ENCODE measurements at regions not wholly inside any gene's neighbourhood (a gene's known extent, or its start where the extent isn't known, plus 50 kb on each side); places are given as distances from the start of the nearest gene placed in this dataset.
"Not testable (repeated sequence)": the region's sequence is repeated elsewhere in the genome, so short reads cannot be mapped to it uniquely, and the experiment has no call there.

DNA sequence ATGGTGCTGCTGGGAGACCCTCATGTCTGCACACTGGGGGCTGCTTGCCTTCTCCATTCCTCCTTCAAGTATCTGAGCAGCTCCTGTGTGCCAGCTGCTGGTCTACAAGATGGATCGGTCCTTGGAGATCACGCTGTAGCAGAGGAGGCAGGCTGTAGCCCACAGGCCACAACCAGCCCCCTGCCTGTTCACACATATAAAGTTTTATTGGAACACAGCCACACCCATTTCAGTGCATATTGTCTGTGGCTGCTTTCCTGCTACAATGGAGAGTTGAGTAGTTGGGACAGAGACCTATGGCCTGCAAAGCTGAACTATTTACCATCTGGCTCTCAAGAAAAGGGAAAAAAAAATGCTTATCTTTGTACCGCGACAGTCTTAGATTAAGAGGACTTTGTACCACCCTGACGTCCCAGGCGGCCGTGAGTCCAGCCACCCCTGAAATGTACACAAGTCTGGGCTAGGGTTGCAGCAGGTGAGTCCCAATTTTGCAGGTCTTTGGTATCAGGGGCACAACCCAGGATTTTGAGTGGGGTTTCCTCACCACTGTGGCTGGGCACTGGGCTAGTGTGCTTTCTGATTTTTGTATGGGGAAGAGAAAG, 179.2 kb upstream of the OSBPL11 start:
- not testable (repeated sequence) for H3K4me3 ChIP-seq (ENCODE audit: low read length); H3K36me3 ChIP-seq (ENCODE audit: control insufficient read depth, insufficient read depth, low read length); H3K4me1 ChIP-seq (ENCODE audit: control insufficient read depth, insufficient read depth, low read length); H3K27me3 ChIP-seq (ENCODE audit: control insufficient read depth, insufficient read depth, low read length); H3K9me3 ChIP-seq (ENCODE audit: control insufficient read depth, low read length); H3K9ac ChIP-seq (ENCODE audit: low read length)

- H3K9ac ChIP-seq (ENCODE audit: low read length); H3K27me3 ChIP-seq (ENCODE audit: control insufficient read depth, insufficient read depth, low read length); H3K36me3 ChIP-seq (ENCODE audit: control insufficient read depth, insufficient read depth, low read length); H3K4me3 ChIP-seq (ENCODE audit: low read length); H3K9me3 ChIP-seq (ENCODE audit: control insufficient read depth, low read length); H3K4me1 ChIP-seq (ENCODE audit: control insufficient read depth, insufficient read depth, low read length): not testable (repeated sequence)
Measured at GRCh38 chr3:125775106-125775505, 179.8 kb upstream of the OSBPL11 start.

GRCh38 chr3:125775606-125776294, 180.5 kb upstream of the OSBPL11 start:
- H3K4me3 ChIP-seq (ENCODE audit: low read length); H3K9ac ChIP-seq (ENCODE audit: low read length); H3K9me3 ChIP-seq (ENCODE audit: control insufficient read depth, low read length); H3K4me1 ChIP-seq (ENCODE audit: control insufficient read depth, insufficient read depth, low read length); H3K36me3 ChIP-seq (ENCODE audit: control insufficient read depth, insufficient read depth, low read length); H3K27me3 ChIP-seq (ENCODE audit: control insufficient read depth, insufficient read depth, low read length): not testable (repeated sequence)

DNA sequence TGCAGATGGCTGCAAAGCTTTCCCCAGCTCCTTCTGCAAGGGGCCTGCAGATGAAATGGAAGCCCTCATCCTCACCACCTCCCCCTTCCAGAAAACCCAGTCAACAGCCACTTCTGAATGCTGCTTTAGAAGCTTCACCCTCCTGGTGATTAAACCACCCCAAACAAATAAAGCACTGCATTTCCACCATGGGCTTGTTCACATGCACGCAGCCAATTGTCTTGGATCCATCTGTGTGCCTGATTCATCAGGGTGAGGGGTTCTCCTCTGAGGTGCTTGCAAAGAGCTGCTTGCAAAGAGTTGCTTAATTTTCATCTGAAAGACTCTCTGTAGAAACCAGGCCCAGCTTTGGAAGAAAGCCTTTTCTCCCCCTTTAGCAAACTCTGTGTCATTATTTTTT, 184.0 kb upstream of the OSBPL11 start:
- not testable (repeated sequence) for H3K36me3 ChIP-seq (ENCODE audit: control insufficient read depth, insufficient read depth, low read length); H3K9me3 ChIP-seq (ENCODE audit: control insufficient read depth, low read length); H3K27me3 ChIP-seq (ENCODE audit: control insufficient read depth, insufficient read depth, low read length); H3K9ac ChIP-seq (ENCODE audit: low read length); H3K4me3 ChIP-seq (ENCODE audit: low read length); H3K4me1 ChIP-seq (ENCODE audit: control insufficient read depth, insufficient read depth, low read length)

- H3K9ac ChIP-seq (ENCODE audit: low read length); H3K4me3 ChIP-seq (ENCODE audit: low read length); H3K9me3 ChIP-seq (ENCODE audit: control insufficient read depth, low read length); H3K36me3 ChIP-seq (ENCODE audit: control insufficient read depth, insufficient read depth, low read length); H3K27me3 ChIP-seq (ENCODE audit: control insufficient read depth, insufficient read depth, low read length); H3K4me1 ChIP-seq (ENCODE audit: control insufficient read depth, insufficient read depth, low read length): not testable (repeated sequence)
Measured at GRCh38 chr3:125779918-125780317, 184.6 kb upstream of the OSBPL11 start.

GRCh38 chr3:125781678-125782077, 186.4 kb upstream of the OSBPL11 start:
- H3K36me3 ChIP-seq (ENCODE audit: control insufficient read depth, insufficient read depth, low read length); H3K9me3 ChIP-seq (ENCODE audit: control insufficient read depth, low read length); H3K4me1 ChIP-seq (ENCODE audit: control insufficient read depth, insufficient read depth, low read length); H3K27me3 ChIP-seq (ENCODE audit: control insufficient read depth, insufficient read depth, low read length); H3K4me3 ChIP-seq (ENCODE audit: low read length); H3K9ac ChIP-seq (ENCODE audit: low read length): not testable (repeated sequence)

DNA sequence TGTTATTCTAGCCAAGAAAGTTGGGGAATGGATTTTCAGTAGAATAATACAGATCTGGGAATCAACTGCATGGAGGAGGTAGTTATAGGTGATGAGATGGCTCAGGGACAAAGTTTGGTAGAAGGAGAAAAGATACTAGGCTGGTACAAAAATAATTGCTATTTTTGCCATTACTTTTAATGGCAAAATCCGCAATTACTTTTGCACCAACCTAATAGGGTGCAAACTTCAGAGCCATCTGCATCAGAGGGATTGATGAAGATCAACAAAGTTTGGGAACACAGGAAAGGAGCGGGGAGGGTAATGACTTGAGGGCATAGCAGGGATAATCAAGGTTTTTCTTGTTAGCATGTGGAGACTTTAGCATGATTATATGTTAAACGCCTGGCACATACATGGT, 178.7 kb upstream of the ROPN1B start:
- H3K9ac ChIP-seq (ENCODE audit: low read length); H3K4me3 ChIP-seq (ENCODE audit: low read length); H3K36me3 ChIP-seq (ENCODE audit: control insufficient read depth, insufficient read depth, low read length); H3K4me1 ChIP-seq (ENCODE audit: control insufficient read depth, insufficient read depth, low read length); H3K27me3 ChIP-seq (ENCODE audit: control insufficient read depth, insufficient read depth, low read length); H3K9me3 ChIP-seq (ENCODE audit: control insufficient read depth, low read length): not testable (repeated sequence)

GRCh38 chr3:125791021-125791420, 178.0 kb upstream of the ROPN1B start:
- not testable (repeated sequence) for H3K4me1 ChIP-seq (ENCODE audit: control insufficient read depth, insufficient read depth, low read length); H3K9me3 ChIP-seq (ENCODE audit: control insufficient read depth, low read length); H3K27me3 ChIP-seq (ENCODE audit: control insufficient read depth, insufficient read depth, low read length); H3K36me3 ChIP-seq (ENCODE audit: control insufficient read depth, insufficient read depth, low read length); H3K4me3 ChIP-seq (ENCODE audit: low read length); H3K9ac ChIP-seq (ENCODE audit: low read length)

GRCh38 chr3:125810010-125810409, 159.0 kb upstream of the ROPN1B start:
- not testable (repeated sequence) for H3K4me1 ChIP-seq (ENCODE audit: control insufficient read depth, insufficient read depth, low read length); H3K9me3 ChIP-seq (ENCODE audit: control insufficient read depth, low read length); H3K27me3 ChIP-seq (ENCODE audit: control insufficient read depth, insufficient read depth, low read length); H3K9ac ChIP-seq (ENCODE audit: low read length); H3K36me3 ChIP-seq (ENCODE audit: control insufficient read depth, insufficient read depth, low read length); H3K4me3 ChIP-seq (ENCODE audit: low read length)

GRCh38 chr3:125822175-125822574, 146.8 kb upstream of the ROPN1B start:
- H3K4me3 ChIP-seq (ENCODE audit: low read length); H3K36me3 ChIP-seq (ENCODE audit: control insufficient read depth, insufficient read depth, low read length); H3K9ac ChIP-seq (ENCODE audit: low read length); H3K27me3 ChIP-seq (ENCODE audit: control insufficient read depth, insufficient read depth, low read length); H3K4me1 ChIP-seq (ENCODE audit: control insufficient read depth, insufficient read depth, low read length); H3K9me3 ChIP-seq (ENCODE audit: control insufficient read depth, low read length): not testable (repeated sequence)

GRCh38 chr3:125831005-125831750, 137.8 kb upstream of the ROPN1B start:
- H3K27me3 ChIP-seq (ENCODE audit: control insufficient read depth, insufficient read depth, low read length); H3K4me1 ChIP-seq (ENCODE audit: control insufficient read depth, insufficient read depth, low read length); H3K9me3 ChIP-seq (ENCODE audit: control insufficient read depth, low read length): not testable (repeated sequence)

GRCh38 chr3:125835562-125835961, 133.4 kb upstream of the ROPN1B start:
- H3K4me3 ChIP-seq (ENCODE audit: low read length); H3K9ac ChIP-seq (ENCODE audit: low read length); H3K27me3 ChIP-seq (ENCODE audit: control insufficient read depth, insufficient read depth, low read length): not testable (repeated sequence)

More at GRCh38 chr3:125831005-125831750, 137.8 kb upstream of the ROPN1B start:
- not testable (repeated sequence) for H3K36me3 ChIP-seq (ENCODE audit: control insufficient read depth, insufficient read depth, low read length); H3K9ac ChIP-seq (ENCODE audit: low read length); H3K4me3 ChIP-seq (ENCODE audit: low read length)

More at GRCh38 chr3:125835562-125835961, 133.4 kb upstream of the ROPN1B start:
- not testable (repeated sequence) for H3K4me1 ChIP-seq (ENCODE audit: control insufficient read depth, insufficient read depth, low read length); H3K36me3 ChIP-seq (ENCODE audit: control insufficient read depth, insufficient read depth, low read length); H3K9me3 ChIP-seq (ENCODE audit: control insufficient read depth, low read length)
